ENCODE measurements at regions not wholly inside any gene's neighbourhood (a gene's known extent, or its start where the extent isn't known, plus 50 kb on each side); places are given as distances from the start of the nearest gene placed in this dataset.

- DNase-seq (ENCODE audit: low read depth, low spot score), result no peak
- TF ChIP-seq CTCF (IDR thresholded peaks at IDR 0.05; ENCODE audit: insufficient read depth, low read length, missing control alignments), result no peak
- CTCF ChIA-PET, result no interaction called here
- H3K4me3 ChIP-seq (ENCODE audit: low read depth, low read length), result no peak overlapping the region
- POLR2A ChIA-PET, result no interaction called here
Observed at GRCh38 chr1:98391175-98391574, 270.3 kb upstream of the SNX7 start.

- no peak overlapping the region for H3K4me3 ChIP-seq (ENCODE audit: low read depth, low read length)
- TF ChIP-seq CTCF (IDR thresholded peaks at IDR 0.05; ENCODE audit: insufficient read depth, low read length, missing control alignments), result no peak
- ChIA-PET POLR2A (no interaction called here), CTCF (interaction anchor here (0.7 kb wide), 1 partner anchor 336 kb away, joined by 3 read pairs; no protein-coding TSS in a partner anchor)
- DNase-seq (ENCODE audit: low read depth, low spot score), result peak; percentile 79
Observed at GRCh38 chr1:98389809-98390208, 271.7 kb upstream of the SNX7 start.

GRCh38 chr1:98388441-98388840 is 273.1 kb upstream of the SNX7 start:
- CTCF ChIA-PET, result interaction anchor here (1.3 to 1.5 kb wide), 2 partner anchors 9 to 335 kb away, joined by 3 to 4 read pairs; no protein-coding TSS in a partner anchor

GRCh38 chr1:98387701-98388100 is 273.8 kb upstream of the SNX7 start:
- ChIA-PET CTCF (interaction anchor here (1.3 to 1.5 kb wide), 2 partner anchors 10 to 334 kb away, joined by 3 to 4 read pairs; no protein-coding TSS in a partner anchor), POLR2A (interaction anchor here (0.5 kb wide), 1 partner anchor 178 kb away, joined by 3 read pairs; no protein-coding TSS in a partner anchor)
- TF ChIP-seq CTCF (IDR thresholded peaks at IDR 0.05; ENCODE audit: insufficient read depth, low read length, missing control alignments), result no peak
- H3K4me3 ChIP-seq (ENCODE audit: low read depth, low read length), result no peak overlapping the region
- DNase-seq (ENCODE audit: low read depth, low spot score), result no peak

More at GRCh38 chr1:98388441-98388840, 273.1 kb upstream of the SNX7 start:
- POLR2A ChIA-PET, result no interaction called here
- DNase-seq (ENCODE audit: low read depth, low spot score), result peak; percentile 7
- no peak for TF ChIP-seq CTCF (IDR thresholded peaks at IDR 0.05; ENCODE audit: insufficient read depth, low read length, missing control alignments)
- H3K4me3 ChIP-seq (ENCODE audit: low read depth, low read length), result no peak overlapping the region

GRCh38 chr1:98386675-98387440 is 274.7 kb upstream of the SNX7 start:
- POLR2A ChIA-PET, result interaction anchor here (0.5 kb wide), 1 partner anchor 177 kb away, joined by 3 read pairs; no protein-coding TSS in a partner anchor
- no peak overlapping the region for H3K4me3 ChIP-seq (ENCODE audit: low read depth, low read length)
- no peak for DNase-seq (ENCODE audit: low read depth, low spot score)
- TF ChIP-seq CTCF (IDR thresholded peaks at IDR 0.05; ENCODE audit: insufficient read depth, low read length, missing control alignments), result no peak
- CTCF ChIA-PET, result interaction anchor here (1.5 kb wide), 1 partner anchor 11 kb away, joined by 3 read pairs; no protein-coding TSS in a partner anchor

- TF ChIP-seq CTCF (IDR thresholded peaks at IDR 0.05; ENCODE audit: insufficient read depth, low read length, missing control alignments), result no peak
- POLR2A ChIA-PET, result no interaction called here
- CTCF ChIA-PET, result interaction anchor here (1.5 kb wide), 1 partner anchor 16 kb away, joined by 3 read pairs; no protein-coding TSS in a partner anchor
- H3K4me3 ChIP-seq (ENCODE audit: low read depth, low read length), result no peak overlapping the region
- DNase-seq (ENCODE audit: low read depth, low spot score), result no peak
Observed at GRCh38 chr1:98385652-98386051, 275.9 kb upstream of the SNX7 start.
